ENCODE measurements at regions not wholly inside any gene's neighbourhood (a gene's known extent, or its start where the extent isn't known, plus 50 kb on each side); places are given as distances from the start of the nearest gene placed in this dataset.

DNA sequence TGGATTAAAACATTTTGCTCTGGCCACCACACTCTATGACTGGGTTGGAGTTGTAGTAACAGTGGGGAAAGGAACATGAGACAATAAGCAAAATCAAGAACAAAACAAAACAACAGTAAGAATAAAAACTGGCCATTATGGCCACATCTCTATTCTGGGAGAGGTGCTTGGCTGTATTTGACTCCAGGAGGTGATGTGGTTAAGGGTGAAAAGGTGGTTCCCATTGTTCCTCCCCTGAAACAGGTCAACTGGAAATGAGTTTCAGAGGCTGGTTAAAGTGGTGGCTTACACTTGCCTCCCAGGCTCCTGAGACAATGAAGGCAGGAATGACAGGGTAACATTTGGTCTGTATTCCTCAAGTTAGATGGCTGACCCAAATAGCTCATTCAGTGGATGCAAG is 67.3 kb upstream of the FANCL start:
- H3K27me3 ChIP-seq (ENCODE audit: insufficient read depth, poor library complexity, severe bottlenecking) = peaks cover 2% of the 10 kb centered on the region
- no peak for DNase-seq (ENCODE audit: low read depth in 1 of 2, low spot score in 1 of 2)
- no peak overlapping the region for H3K27ac ChIP-seq (replicated peaks)
- no peak for TF ChIP-seq SPI1 (IDR thresholded peaks at IDR 0.05; ENCODE audit: borderline replicate concordance, low read depth)
- H3K4me3 ChIP-seq (replicated peaks; ENCODE audit: insufficient read depth, low read length) = no peak overlapping the region

DNA sequence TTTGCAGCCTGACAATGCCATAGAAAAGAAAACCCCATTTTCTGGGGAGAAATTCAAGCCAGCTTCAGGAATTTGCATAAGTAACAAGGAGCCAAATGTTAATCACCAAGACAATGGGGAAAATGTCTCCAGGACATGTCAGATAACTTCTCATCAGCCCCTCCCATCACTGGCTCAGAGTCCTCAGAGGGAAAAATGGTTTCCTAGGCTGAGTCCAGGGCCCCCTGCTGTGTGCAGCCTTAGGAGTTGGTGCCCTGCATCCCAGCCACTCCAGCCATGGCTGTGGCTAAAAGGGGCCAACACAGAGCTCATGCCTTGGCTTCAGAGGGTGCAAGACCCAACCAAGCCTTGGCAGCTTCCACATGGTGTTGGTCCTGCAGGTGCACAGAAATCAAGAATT is 63.7 kb upstream of the FANCL start:
- Histone ChIP-seq H3K4me3 (replicated peaks; ENCODE audit: insufficient read depth, low read length) (no peak overlapping the region), H3K27me3 (ENCODE audit: insufficient read depth, poor library complexity, severe bottlenecking) (peaks cover 2% of the 10 kb centered on the region), H3K27ac (replicated peaks) (no peak overlapping the region)
- no peak for DNase-seq (ENCODE audit: low read depth in 1 of 2, low spot score in 1 of 2)
- no peak for TF ChIP-seq SPI1 (IDR thresholded peaks at IDR 0.05; ENCODE audit: borderline replicate concordance, low read depth)
- TF ChIP-seq, protein P1, sequence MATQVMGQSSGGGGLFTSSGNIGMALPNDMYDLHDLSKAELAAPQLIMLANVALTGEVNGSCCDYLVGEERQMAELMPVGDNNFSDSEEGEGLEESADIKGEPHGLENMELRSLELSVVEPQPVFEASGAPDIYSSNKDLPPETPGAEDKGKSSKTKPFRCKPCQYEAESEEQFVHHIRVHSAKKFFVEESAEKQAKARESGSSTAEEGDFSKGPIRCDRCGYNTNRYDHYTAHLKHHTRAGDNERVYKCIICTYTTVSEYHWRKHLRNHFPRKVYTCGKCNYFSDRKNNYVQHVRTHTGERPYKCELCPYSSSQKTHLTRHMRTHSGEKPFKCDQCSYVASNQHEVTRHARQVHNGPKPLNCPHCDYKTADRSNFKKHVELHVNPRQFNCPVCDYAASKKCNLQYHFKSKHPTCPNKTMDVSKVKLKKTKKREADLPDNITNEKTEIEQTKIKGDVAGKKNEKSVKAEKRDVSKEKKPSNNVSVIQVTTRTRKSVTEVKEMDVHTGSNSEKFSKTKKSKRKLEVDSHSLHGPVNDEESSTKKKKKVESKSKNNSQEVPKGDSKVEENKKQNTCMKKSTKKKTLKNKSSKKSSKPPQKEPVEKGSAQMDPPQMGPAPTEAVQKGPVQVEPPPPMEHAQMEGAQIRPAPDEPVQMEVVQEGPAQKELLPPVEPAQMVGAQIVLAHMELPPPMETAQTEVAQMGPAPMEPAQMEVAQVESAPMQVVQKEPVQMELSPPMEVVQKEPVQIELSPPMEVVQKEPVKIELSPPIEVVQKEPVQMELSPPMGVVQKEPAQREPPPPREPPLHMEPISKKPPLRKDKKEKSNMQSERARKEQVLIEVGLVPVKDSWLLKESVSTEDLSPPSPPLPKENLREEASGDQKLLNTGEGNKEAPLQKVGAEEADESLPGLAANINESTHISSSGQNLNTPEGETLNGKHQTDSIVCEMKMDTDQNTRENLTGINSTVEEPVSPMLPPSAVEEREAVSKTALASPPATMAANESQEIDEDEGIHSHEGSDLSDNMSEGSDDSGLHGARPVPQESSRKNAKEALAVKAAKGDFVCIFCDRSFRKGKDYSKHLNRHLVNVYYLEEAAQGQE (IDR thresholded peaks at IDR 0.05; ENCODE audit: insufficient replicate concordance, low read depth) = no peak
- no peak for TF ChIP-seq POLR2AphosphoS5 (IDR thresholded peaks at IDR 0.05; ENCODE audit: low read depth)
- TF ChIP-seq, protein P2, sequence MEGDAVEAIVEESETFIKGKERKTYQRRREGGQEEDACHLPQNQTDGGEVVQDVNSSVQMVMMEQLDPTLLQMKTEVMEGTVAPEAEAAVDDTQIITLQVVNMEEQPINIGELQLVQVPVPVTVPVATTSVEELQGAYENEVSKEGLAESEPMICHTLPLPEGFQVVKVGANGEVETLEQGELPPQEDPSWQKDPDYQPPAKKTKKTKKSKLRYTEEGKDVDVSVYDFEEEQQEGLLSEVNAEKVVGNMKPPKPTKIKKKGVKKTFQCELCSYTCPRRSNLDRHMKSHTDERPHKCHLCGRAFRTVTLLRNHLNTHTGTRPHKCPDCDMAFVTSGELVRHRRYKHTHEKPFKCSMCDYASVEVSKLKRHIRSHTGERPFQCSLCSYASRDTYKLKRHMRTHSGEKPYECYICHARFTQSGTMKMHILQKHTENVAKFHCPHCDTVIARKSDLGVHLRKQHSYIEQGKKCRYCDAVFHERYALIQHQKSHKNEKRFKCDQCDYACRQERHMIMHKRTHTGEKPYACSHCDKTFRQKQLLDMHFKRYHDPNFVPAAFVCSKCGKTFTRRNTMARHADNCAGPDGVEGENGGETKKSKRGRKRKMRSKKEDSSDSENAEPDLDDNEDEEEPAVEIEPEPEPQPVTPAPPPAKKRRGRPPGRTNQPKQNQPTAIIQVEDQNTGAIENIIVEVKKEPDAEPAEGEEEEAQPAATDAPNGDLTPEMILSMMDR (IDR thresholded peaks at IDR 0.05; ENCODE audit: insufficient read depth, low read length) = no peak
- no peak for TF ChIP-seq GABPA (IDR thresholded peaks at IDR 0.05; ENCODE audit: low read depth)

DNA sequence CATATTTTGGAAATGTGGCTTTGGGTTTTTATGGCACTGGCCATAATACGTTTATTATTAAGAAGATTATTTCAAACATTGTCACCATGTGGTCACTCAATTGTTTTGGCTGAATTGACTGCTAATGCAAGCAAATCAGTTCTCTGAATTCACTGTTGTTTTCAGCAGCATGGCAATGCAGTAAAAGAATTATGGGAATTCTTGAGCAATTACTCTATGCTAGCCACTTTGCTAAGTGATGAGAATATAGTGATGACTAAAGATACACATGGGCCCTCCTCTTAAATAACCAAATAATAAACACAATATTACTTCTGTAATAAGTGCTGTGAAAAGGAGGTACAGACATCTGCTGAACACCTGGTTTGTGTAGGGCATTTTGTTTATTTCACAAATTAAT is 58.0 kb upstream of the FANCL start:
- DNase-seq (ENCODE audit: low read depth in 1 of 2, low spot score in 1 of 2) = no peak
- TF ChIP-seq, protein P2 (IDR thresholded peaks at IDR 0.05; ENCODE audit: insufficient read depth, low read length) = no peak
- no peak for TF ChIP-seq SPI1 (IDR thresholded peaks at IDR 0.05; ENCODE audit: borderline replicate concordance, low read depth)
- TF ChIP-seq POLR2AphosphoS5 (IDR thresholded peaks at IDR 0.05; ENCODE audit: low read depth) = no peak
- TF ChIP-seq GABPA (IDR thresholded peaks at IDR 0.05; ENCODE audit: low read depth) = no peak
- TF ChIP-seq, protein P1 (IDR thresholded peaks at IDR 0.05; ENCODE audit: insufficient replicate concordance, low read depth) = no peak
- no peak overlapping the region for H3K27ac ChIP-seq (replicated peaks)
- H3K27me3 ChIP-seq (ENCODE audit: insufficient read depth, poor library complexity, severe bottlenecking) = no peaks in the 10 kb centered on the region
- no peak overlapping the region for H3K4me3 ChIP-seq (replicated peaks; ENCODE audit: insufficient read depth, low read length)

DNA sequence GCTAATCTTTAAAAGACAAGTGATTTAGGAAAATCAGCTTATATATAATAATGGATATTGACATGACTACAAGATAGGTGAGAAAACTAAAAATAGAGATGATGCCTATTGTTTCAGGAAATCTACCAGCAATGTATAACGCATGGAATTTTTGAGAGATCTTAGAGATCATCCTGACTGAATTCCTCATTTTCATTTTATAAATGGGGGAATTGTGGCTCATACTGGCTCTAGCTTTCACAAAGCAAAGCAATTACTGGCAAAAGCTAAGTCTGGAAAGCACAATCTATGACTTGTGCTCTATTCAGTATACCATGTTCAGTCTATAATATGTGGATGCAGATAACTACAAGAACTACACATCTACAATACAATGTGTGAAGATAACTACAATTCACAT is 51.9 kb upstream of the FANCL start:
- Histone ChIP-seq H3K4me3 (replicated peaks; ENCODE audit: insufficient read depth, low read length) (no peak overlapping the region), H3K27me3 (ENCODE audit: insufficient read depth, poor library complexity, severe bottlenecking) (no peaks in the 10 kb centered on the region), H3K27ac (replicated peaks) (no peak overlapping the region)
- DNase-seq (ENCODE audit: low read depth in 1 of 2, low spot score in 1 of 2) = no peak
- TF ChIP-seq SPI1 (IDR thresholded peaks at IDR 0.05; ENCODE audit: borderline replicate concordance, low read depth) (no peak), GABPA (IDR thresholded peaks at IDR 0.05; ENCODE audit: low read depth) (no peak), POLR2AphosphoS5 (IDR thresholded peaks at IDR 0.05; ENCODE audit: low read depth) (no peak)
- TF ChIP-seq, protein P2 (IDR thresholded peaks at IDR 0.05; ENCODE audit: insufficient read depth, low read length) = no peak
- TF ChIP-seq, protein P1 (IDR thresholded peaks at IDR 0.05; ENCODE audit: insufficient replicate concordance, low read depth) = no peak

All from HL-60 (cell line).